Activated CD4-positive, alpha-beta T cell treated with anti-CD3 and anti-CD28 coated beads for 24 hours (primary cell): ENCODE measurements at regions not wholly inside any gene's neighbourhood (a gene's known extent, or its start where the extent isn't known, plus 50 kb on each side); places are given as distances from the start of the nearest gene placed in this dataset.

ENCODE experiments used
- DNase-seq, 2 donors: peaks; one replicate each; pipeline ENCODE4 v3.0.0-alpha.2; 2020; ENCODE audit warnings: low read depth in 2 of 2

DNA sequence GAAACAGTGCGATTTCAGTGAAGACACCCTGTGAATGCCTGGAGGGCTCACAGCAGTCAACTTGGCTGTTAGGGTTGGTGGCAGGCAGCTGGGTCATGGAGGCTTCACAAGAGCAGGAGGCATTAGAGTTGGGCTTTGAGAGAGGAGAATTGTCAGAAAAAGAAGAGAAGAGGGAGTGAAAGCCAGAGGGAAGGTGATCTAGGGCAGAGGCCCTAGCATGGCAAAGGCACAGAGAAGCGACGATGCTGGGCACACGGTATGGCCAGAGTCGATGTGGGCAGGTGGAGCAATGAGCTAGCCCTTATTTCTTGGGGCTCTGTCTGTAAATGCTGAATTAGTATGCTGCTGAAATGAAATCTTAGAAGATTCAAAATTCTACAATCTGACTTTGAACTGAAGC is 52.6 kb upstream of the OLFM4 start:
- no peak for DNase-seq

DNA sequence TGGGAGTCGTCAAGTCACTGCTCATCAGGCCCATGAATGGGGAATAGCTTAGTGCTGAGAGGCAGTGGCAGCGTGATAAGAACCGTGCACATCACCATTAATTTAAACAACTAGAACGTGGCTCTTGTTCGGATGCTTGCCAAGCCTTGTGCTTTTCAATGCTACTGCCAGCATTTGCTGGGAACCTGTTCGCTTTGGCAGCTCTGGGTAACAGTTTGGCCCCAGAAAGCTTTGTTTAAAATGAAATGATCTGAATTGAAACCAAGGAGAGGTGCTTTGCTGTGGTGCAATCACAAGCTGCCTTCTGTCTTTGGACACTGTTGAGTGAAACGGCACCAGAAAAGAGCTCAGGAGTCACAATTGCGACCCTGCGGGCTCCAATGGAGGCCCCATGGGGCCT is 53.5 kb upstream of the OLFM4 start:
- DNase-seq, result no peak

DNA sequence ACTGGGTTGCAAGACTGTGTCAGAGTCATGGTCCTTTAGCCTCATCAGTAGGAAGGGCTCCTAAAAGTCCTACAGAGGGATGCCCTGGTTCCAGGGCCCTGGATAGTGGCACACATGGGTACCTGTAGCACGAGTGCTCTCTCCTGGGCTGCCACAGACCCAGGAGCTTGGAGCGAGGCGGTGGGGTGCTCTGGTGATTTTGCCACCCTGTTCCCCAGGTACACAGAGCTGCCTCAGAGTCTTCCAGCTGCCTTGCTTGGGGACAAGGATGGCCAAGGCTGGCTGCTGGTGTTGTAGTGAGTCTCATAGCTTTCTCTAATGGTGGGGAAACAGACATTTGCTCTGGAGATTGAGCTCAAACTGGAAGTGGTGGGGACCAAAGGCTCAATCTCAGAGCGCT is 53.9 kb upstream of the OLFM4 start:
- no peak for DNase-seq

DNA sequence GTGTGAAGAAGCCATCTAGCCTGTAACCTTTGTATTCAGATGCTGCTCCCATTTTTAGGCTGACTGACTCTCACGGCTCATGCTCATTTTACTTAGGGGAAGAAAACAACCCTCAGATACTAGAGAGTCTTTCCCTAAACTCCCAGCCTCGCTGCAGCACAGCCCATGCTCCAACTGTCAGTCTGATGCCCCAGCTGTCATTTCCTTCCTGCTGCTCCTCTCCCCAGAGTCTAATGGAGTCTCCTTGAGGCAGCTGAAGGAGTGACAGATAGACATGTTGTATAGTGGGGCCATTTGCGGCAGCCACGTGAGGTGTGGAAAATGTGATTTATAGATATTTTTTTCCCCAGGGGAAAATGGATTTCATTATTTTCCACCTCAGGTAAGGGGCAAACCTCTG is 59.2 kb upstream of the OLFM4 start:
- no peak for DNase-seq

DNA sequence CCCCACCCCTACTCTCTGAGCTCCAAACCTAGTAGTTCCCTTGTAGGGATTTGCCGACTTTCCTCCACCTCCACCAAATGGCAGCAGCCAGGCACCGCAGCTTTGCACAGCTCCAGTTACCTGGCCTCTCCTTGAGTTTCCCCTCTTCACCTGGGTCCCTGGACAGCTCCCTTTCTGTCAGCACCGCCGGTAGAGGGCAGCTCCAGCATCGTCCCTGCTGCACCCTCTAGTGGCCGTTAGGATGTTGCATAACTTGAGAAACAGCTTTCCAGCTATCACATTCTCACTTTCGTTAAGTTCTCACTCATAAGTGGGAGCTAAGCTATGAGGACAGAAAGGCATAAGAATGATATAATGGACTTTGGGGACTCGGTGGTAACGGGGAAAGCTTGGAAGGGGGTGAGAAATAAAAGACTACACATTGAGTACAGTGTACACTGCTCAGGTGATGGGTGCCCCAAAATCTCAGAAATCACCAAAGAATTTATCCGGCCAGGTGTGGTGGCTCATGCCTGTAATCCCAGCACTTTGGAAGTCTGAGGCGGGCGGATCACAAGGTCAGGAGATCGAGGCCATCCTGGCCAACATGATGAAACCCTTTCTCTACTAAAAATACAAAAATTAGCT is 60.4 kb upstream of the OLFM4 start:
- DNase-seq, result peak; percentile 41 to 44

DNA sequence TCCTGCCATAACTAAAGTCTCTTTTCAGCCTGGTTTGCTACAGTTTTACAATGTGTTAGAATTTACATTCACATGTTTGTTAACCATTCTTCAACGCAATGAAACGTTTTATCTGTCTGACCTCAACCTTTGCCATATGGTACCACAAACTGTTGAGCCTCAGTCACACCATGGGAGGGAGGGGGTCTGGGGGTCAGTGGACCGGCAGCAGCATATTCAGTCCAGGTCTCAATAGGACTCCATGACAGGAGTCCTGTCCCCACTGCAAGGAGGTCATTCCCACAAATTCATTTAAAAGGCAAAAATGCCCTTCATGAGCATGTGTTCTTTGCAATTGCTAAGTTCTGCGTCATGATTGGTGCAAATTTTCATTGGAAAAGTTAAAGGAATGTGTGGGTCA is 66.6 kb upstream of the OLFM4 start:
- DNase-seq, result no peak

DNA sequence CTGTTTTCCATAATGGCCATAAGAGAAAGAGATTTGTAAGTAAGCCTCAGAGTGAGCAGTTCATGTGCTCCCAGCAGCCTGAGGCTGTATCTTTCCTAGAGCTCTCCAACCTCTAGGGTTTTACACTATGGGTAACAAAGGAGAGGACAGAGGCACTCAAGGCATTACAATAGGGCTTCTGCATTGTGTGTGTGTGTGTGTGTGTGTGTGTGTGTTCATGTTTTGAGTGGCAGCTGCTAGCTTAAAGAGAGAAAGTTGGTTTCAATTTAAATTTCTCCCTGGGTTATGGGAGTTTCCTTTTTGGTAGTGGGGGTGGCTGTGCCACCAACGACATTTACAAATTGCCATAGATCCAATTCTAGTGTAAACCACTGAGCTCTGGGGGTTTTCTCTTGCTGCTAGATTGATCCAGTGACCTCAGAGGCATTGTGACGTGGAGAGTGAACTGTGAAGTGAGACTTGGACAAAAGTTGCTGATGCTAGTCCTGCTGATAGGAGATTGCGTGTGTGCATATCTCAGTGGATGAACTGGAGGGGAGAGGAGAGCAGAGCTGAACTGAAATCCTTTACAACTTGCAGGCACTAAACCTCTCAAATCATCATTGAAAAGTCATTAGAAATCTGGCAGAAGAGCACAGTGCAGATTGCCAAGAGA is 67.2 kb upstream of the OLFM4 start:
- DNase-seq, result no peak

DNA sequence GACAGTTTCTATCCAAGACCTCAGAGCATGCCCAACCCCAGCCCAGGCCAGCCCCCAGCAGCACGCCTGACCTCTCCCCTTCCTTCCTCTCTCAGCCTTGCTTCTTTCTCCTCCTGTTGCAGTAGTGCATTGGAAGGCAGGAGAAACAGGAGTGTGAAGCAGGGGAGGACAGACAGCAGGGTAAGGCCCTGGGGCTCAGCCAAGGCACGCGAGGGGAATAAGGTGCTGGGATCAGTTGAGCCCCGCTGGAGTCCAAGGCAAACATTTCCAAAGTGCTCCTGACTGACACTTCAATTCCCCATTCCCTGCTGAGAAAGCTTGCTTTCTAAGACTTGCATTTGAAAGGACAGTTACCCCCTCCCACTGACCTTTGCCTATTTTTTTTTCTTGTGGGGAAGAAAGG is 73.1 kb upstream of the OLFM4 start:
- no peak for DNase-seq

DNA sequence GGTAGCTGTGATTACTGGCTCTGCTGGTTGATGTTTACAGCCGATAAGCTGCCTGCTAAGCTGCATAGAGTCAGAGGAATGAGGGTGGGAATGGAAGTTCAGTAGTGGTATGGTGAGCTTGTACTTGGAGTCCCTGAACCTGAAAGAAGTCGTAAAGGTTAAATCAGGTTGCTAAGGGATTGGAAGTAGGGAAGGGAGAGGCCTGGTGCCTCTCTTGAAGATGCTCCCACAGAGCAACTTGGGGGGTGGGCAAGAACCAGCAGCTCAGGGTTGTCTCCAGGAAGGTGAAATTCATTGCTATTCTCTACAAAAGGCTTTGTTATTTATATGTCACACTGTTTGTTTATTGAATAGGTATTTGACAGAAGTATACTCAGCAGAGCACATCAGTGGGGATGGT is 73.8 kb upstream of the OLFM4 start:
- no peak for DNase-seq

DNA sequence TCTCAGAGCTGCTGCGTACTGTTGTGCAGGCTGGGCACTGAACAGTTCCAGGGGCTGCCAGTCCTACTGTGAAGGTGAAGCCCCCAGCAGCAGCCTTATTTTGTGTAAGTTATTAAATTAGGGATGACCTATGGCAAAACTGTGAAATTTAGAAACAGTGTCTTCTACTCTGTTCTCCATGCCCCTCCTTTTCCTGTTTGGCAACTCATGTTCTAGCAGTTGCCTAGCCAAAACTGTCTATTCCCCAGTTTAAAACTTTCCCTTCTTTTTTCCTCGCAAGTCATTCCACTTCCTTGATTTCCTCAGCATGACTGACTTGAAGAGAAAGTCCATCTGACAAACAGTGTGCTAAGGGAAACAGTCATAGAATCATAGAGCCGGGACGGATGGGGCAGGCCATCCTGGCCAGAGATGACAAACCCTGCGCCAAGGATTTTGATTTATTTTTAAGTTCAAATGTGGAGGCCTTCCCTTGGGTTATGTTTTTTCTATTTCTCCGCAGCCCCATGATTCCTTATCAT is 78.1 kb upstream of the OLFM4 start:
- no peak for DNase-seq

DNA sequence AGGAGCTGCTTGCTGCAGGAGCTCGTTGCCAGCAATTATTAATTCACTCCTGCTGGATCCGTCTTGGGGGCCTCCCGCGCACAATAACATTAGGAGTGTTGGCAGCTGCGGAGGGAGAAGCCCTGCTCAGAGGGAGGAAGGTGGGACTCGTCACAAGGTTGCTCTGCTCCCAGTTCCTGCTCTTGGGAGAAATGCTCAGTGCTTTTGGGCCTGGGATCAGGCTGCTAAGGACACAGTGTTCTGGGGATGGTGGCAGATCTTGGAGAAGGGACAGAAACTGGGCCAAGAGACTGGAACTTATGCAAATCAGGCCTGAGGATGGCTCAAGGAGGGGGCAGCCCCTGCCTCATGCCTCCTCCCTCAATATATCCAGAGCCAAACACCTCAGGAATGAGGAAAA is 78.9 kb upstream of the OLFM4 start:
- DNase-seq, result no peak

DNA sequence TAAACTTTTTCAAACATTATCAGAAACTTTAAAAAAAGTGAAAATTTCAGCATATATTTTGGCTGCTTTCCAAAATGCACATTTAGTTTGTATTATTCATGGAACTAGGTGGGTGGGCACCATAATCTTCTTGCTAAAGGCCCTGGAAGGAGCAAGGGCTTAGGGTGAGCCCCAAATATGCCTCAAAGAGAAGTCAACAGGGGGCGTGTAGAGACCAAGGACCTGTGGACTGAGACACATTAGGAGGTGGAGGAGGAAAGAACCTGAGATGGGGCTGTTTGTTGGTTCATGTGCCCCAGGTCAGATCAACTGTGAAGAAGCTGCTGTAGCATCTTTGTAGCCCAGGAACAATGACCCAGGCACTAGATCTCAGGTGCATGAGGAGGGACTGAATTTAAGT is 79.6 kb upstream of the OLFM4 start:
- no peak for DNase-seq

DNA sequence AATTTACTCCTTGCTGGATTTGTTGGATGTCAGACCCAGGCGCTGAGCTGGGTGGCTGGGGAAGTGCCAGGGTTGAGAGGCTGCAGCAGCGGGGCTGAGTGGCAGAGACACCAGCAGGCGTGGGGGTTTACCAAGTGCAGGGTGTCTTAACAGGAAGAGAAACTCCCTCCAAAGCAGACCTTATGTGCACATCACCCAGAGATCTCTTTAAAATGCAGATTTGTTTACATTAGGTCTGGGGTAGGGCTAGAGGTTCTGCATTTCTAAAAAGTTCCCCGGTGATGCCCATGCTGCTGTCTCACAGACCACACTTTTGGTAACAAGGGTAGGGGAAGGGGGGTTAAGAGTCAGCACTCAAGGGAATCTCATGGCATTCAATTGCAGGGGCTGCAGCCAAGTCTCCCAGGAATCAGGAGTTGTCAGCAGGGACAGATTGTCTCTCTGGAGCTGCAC is 80.7 kb upstream of the OLFM4 start:
- no peak for DNase-seq

DNA sequence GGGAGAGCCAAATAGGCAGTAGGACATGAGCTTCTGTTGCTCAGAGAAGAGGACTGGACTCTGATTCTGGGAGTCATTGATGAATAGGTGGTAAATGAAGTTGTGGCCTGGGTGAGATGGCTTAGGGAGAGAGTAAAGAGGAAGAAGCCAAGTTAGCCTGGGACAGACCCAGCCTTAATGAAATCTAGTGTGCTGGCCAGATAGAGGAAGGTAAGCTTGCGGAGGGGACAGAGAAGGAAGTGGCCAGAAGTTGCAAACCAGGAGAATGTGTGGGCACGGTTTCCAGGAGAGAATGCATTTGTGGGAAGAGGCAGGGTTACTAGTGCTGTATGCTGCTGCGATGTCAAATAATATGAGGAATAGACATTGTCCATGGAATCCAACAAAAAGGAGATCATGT is 83.3 kb upstream of the OLFM4 start:
- DNase-seq, result no peak

DNA sequence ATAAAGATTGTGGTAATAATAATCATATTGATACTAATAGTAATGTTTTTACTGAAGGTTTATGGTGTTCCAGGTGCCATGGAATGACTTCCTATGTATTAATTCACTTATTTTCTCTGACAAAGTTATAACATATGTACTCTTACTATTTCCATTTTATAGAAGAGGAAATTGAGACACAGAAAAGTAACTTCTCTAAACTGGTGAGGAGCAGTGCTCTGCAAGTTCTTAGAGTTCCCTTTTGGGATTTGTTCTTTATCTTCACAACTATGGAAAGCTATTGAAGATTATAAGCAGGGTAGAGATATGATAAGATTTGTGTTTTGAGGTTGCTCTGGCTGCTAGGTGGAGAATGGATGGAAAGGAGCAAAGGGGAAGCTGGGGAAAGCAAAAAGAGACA is 83.9 kb upstream of the OLFM4 start:
- no peak for DNase-seq

DNA sequence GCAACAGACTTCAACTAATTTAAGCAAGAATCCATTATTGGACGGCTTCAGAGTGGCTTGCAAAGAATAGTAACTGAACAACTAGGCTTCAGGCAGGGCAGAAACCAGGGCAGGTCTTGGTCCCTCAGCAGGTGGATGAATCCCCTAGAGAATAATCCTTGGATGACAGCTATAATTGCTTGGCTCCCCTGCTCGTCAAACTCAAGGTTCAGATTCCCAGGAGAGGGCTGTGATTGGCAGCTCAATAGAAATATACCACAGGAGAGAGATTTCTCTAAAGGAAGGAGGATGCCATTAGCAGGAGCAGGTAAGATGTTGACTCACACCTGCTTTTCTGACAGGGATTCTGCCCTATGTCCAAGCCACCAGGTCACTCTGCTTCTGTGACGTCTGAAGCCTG is 89.6 kb upstream of the PCDH8 start:
- DNase-seq, result no peak

DNA sequence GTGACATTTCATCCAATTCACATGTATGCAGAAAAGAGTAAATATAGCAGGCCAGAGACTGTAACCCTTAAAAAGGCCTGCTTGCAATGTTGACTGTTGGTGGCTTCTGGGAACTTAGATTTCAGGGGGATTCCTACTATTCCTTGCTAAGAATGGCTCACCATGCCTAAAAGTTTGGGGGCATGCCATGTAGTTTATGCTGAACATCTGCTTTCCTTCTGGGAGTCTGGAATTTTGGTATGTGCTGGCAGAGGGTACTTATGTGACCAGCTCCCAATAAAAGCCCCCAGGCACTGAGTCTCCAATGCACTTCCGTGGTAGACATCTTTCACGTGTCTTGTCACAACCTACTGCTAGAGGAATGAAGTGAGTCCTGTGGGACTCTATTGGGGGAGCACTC is 88.4 kb upstream of the PCDH8 start:
- DNase-seq, result no peak

DNA sequence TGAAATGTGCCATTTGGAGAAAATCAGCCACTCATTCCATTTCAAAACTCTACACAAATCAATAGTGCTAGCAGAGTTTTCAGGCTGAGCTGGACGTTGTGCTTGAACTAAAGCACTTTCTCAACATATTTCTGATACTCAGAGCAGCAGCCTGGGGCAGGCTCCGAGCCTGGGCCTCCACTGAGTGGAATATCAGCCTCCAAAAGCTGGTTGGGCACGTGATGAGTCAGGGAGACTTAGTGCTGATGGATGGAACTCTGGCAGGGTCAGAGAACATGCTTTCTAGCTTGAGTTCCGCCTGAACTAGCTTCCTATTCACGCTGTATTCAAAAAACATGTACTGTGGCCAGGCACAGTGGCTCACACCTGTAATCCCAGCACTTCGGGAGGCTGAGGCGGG is 85.8 kb upstream of the PCDH8 start:
- no peak for DNase-seq

DNA sequence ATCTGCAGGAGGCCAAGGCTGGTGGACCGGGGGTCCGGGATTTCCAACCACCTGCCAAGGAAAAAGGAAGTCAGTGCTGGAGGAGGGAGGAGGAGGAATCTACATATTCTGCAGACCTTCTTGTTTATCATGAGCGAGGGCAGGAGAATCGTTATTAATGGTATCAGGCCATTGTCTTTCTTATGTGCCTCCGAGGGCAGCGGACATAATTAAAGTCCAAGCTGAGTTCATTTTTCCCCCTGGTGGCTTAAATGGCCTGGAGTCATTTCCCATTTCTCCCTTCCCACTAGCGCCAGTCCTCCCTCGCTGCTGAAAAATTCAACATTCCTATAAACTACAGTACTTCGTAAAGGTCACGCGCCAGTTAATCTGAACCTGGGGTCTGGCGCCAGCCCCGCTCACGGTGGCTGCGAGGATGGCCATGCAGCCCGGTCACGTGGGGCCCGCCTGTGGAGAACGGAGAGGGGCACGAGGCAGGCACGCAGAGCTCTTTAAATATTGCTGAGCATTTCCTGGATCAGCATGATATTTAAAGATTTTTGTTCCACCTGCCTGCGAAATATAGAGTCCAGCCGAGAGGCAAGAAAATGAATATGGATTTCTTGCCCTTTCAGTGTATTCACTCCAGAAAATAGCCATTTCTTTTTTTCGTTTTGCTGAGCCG is 85.2 kb upstream of the PCDH8 start:
- DNase-seq, result no peak

DNA sequence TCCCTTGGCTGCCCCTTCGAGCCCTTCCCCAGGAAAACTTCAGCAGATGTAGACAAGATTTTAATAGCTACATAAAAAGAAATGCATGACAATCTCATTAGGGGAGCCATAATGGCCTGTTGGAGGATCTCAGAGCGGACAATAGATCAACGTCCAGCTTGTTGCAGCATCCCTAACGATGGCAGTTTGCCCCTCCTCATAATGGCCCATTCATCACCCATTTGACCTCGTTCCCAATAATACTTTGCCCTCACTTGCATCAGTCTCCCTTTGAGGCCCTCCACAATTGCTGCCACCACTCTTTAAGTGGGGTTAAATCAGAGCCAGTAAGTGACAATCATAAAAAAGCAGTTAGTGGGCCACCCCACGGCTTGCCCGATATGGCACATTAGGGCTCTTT is 84.7 kb upstream of the PCDH8 start:
- no peak for DNase-seq

DNA sequence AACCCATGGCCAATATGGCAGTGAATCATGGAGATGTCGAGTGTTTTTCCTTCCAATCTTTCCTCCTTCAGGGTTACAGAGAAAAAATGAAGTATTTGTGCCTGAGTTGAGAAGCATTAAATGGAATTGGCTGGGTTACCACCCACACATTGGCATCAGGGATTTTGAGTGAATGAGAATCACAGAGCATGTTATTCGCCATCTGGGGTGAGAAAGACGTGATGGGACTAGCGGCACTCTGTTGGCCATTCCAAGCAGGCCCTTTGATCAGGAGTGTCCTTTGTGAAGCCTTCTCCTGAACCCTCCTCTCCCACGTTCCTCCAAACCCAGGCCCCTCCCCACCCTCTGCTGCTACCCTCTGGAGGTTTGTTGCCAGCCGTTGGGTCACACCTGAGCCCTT is 84.2 kb upstream of the PCDH8 start:
- no peak for DNase-seq

DNA sequence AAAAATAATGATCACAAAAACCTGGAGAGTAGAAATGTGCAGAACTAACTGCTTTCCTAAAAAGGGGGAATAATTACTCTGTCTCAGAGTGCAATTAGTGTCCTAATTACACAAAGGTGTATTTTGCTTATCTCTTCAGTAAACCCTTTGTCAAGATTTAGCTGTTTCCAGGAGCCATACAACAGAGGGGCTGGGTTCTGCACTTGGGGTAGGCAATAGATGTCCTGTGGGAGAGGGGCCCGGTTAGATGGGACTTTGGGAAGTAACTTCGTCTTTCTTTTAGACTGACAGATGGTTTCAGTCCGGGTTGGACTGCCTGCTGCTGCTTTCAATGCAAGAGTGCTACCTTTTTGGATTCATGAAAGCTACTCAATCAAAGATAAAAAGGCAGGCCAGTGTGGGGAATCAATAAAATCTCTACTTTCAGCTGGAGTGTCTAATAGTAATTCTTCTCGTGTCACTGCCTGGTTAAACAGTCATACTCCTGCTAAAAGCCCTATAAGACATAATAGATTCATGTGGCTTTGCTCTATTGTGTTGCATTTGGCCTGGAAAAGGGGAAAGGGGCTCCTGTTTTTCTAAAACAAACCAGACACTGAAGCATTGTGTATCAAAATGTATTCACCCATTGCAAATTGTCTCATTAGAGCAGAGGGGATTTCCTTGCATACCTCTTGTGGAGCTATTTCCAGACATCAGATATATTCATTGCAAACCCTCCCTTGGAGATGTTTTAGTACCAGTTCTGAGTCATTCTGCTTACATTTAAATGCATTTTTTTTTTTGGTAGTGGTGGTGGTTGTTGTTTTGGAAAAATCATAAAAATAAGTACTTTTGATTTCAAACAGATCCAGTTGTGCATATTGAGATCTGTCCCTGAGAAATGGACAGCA is 83.3 kb upstream of the PCDH8 start:
- DNase-seq, result no peak
